ENCODE measurements at regions not wholly inside any gene's neighbourhood (a gene's known extent, or its start where the extent isn't known, plus 50 kb on each side); places are given as distances from the start of the nearest gene placed in this dataset.
A peak's percentile ranks its signal among the peaks of the same experiment; 100 is the strongest.

DNA sequence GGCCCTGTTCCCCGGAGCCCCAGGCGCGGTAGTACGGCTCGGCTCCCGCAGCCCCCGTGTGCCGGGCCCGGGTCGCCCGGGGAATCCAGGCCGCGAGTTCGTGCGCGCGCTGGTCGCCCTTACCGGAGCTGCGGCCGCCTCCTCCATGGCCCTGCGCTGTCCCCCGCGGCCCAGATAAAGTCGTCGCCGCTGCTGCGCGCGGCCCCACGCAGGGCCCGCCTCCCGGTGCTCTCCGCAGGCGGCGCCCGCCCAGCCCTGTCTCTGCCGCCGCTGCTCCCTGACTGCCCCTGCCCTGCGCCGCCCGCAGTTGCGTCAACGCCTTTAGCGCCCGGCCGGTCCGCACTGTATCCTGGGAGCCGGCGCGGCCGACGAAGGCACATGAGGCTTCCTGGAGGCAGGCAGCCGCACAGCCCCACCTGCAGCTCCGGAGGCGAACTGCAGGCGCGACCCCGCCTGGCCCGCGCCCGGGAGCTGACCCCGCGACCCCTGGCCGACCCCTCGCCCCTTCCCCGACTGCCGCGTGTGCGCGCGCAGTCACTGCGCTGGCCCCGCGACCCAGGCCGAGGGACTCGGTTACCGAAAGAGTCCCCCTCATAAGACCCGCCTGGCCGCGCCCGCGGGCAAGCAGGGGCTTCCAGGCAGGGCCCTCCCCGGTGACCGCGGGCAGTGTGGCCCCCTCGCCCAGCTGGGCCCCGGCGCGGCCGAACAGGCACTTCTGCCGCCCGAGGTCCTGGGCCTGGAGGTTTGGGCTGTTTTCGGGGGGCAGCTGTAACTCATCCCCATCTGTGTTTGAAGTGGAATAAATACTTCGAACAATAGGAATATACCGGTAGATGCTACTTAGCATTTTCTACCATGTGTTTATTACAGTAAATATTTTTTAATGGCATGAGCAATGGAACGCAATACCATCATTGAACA, 127.1 kb upstream of the ZNF746 start:
- TF ChIP-seq, protein P1, sequence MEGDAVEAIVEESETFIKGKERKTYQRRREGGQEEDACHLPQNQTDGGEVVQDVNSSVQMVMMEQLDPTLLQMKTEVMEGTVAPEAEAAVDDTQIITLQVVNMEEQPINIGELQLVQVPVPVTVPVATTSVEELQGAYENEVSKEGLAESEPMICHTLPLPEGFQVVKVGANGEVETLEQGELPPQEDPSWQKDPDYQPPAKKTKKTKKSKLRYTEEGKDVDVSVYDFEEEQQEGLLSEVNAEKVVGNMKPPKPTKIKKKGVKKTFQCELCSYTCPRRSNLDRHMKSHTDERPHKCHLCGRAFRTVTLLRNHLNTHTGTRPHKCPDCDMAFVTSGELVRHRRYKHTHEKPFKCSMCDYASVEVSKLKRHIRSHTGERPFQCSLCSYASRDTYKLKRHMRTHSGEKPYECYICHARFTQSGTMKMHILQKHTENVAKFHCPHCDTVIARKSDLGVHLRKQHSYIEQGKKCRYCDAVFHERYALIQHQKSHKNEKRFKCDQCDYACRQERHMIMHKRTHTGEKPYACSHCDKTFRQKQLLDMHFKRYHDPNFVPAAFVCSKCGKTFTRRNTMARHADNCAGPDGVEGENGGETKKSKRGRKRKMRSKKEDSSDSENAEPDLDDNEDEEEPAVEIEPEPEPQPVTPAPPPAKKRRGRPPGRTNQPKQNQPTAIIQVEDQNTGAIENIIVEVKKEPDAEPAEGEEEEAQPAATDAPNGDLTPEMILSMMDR (IDR thresholded peaks at IDR 0.05): peak in 11 of 12 donors; percentile 94 to 100 (median 99)
- peak in 1 of 2 donors; percentile 73 for TF ChIP-seq POLR2A (IDR thresholded peaks at IDR 0.05)
